ENCODE measurements at regions not wholly inside any gene's neighbourhood (a gene's known extent, or its start where the extent isn't known, plus 50 kb on each side); places are given as distances from the start of the nearest gene placed in this dataset.

DNA sequence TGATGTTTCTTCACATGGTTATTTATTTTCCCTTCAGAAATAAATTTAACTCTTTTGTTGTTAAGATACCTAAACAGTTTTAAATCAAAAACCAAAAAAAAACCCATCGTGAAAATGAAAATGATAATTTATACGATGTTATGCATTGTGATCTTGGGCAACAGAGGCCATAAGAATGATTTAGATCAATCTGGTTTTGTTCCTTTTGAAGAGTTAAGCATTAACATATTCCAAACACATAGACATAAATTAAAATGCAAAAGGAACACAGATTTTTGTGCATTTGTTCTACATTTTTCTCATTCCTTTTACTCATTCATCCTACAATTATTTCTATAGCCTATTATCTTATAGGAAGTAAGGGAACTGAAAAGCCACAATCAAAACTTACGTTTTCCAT is 226.1 kb upstream of the SEMA3D start:
- intact Hi-C loops (cut with DNase I), result no loop called here
- H3K4me1 ChIP-seq, result no peaks in the 10 kb centered on the region
- DNase-seq, result no peak
- TF ChIP-seq CTCF (IDR thresholded peaks at IDR 0.05), result no peak
- no peak overlapping the region for H3K27ac ChIP-seq
- no peaks in the 10 kb centered on the region for H3K27me3 ChIP-seq
- H3K9me3 ChIP-seq, result no peaks in the 10 kb centered on the region
- H3K36me3 ChIP-seq, result no peaks in the 10 kb centered on the region
- ATAC-seq, result no peak
- no peak overlapping the region for H3K4me3 ChIP-seq

- intact Hi-C loops (cut with DNase I), result no loop called here
- H3K4me1 ChIP-seq, result no peaks in the 10 kb centered on the region
- H3K27ac ChIP-seq, result no peak overlapping the region
- no peak for ATAC-seq
- DNase-seq, result no peak
- no peak for TF ChIP-seq CTCF (IDR thresholded peaks at IDR 0.05)
- no peaks in the 10 kb centered on the region for H3K9me3 ChIP-seq
- H3K4me3 ChIP-seq, result no peak overlapping the region
- H3K36me3 ChIP-seq, result no peaks in the 10 kb centered on the region
- no peaks in the 10 kb centered on the region for H3K27me3 ChIP-seq
Measured at GRCh38 chr7:85407391-85407790, 220.5 kb upstream of the SEMA3D start.

- Histone ChIP-seq H3K36me3 (no peaks in the 10 kb centered on the region), H3K27ac (no peak overlapping the region), H3K4me1 (no peaks in the 10 kb centered on the region), H3K27me3 (no peaks in the 10 kb centered on the region), H3K9me3 (no peaks in the 10 kb centered on the region), H3K4me3 (no peak overlapping the region)
- no peak for TF ChIP-seq CTCF (IDR thresholded peaks at IDR 0.05)
- intact Hi-C loops (cut with DNase I), result no loop called here
- DNase-seq, result no peak
- no peak for ATAC-seq
Measured at GRCh38 chr7:85405016-85405902, 218.4 kb upstream of the SEMA3D start.

DNA sequence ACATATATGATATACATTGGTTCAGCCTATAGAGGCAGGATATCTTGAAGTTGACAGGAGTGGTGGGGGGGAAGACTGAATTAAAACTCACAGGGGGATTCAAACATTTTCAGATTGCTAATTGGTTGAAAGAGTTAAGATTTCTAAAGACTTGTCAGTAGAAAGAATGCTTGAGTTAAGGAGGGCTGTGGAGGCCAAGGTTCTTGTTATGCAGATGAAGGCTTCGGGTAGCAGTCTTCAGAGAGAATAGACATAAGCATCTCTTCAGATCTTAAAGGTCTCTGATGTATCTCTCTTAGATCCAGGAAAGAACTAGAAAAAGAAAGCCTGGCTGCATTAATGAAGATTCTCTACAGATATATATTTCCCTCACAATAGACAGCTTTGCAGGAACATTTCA is 209.8 kb upstream of the SEMA3D start:
- Histone ChIP-seq H3K27me3 (no peaks in the 10 kb centered on the region), H3K27ac (no peak overlapping the region), H3K36me3 (no peaks in the 10 kb centered on the region), H3K9me3 (peaks cover 0 to 1% of the 10 kb centered on the region in 2 donors), H3K4me3 (no peak overlapping the region), H3K4me1 (no peaks in the 10 kb centered on the region)
- intact Hi-C loops (cut with DNase I), result no loop called here
- TF ChIP-seq CTCF (IDR thresholded peaks at IDR 0.05), result no peak
- no peak for ATAC-seq
- DNase-seq, result no peak

GRCh38 chr7:85392789-85393188 is 205.9 kb upstream of the SEMA3D start:
- no peak for TF ChIP-seq CTCF (IDR thresholded peaks at IDR 0.05)
- no peak for DNase-seq
- no peaks in the 10 kb centered on the region for H3K4me1 ChIP-seq
- no peak overlapping the region for H3K4me3 ChIP-seq
- H3K9me3 ChIP-seq, result peaks cover 0 to 1% of the 10 kb centered on the region in 2 donors
- no peak overlapping the region for H3K27ac ChIP-seq
- ATAC-seq, result no peak
- no peaks in the 10 kb centered on the region for H3K27me3 ChIP-seq
- H3K36me3 ChIP-seq, result no peaks in the 10 kb centered on the region
- intact Hi-C loops (cut with DNase I), result no loop called here
